ENCODE measurements at regions not wholly inside any gene's neighbourhood (a gene's known extent, or its start where the extent isn't known, plus 50 kb on each side); places are given as distances from the start of the nearest gene placed in this dataset.
"Not testable (repeated sequence)": the region's sequence is repeated elsewhere in the genome, so short reads cannot be mapped to it uniquely, and the experiment has no call there.

- no peak for DNase-seq
Measured at GRCh38 chr18:66271962-66272361, 331.9 kb downstream of the CDH19 start.

GRCh38 chr18:66264130-66264529 is 339.8 kb downstream of the CDH19 start:
- DNase-seq = no peak

GRCh38 chr18:66254121-66254520 is 349.8 kb downstream of the CDH19 start:
- DNase-seq = no peak

GRCh38 chr18:66252703-66253102 is 351.2 kb downstream of the CDH19 start:
- no peak for DNase-seq

- no peak for DNase-seq
Measured at GRCh38 chr18:66235206-66235605, 368.7 kb downstream of the CDH19 start.

- DNase-seq = peak; percentile 3
Measured at GRCh38 chr18:66226782-66227181, 377.1 kb downstream of the CDH19 start.

- not testable (repeated sequence) for DNase-seq
Measured at GRCh38 chr18:66223317-66223716, 380.6 kb downstream of the CDH19 start.

- no peak for DNase-seq
Measured at GRCh38 chr18:66222174-66222573, 381.7 kb downstream of the CDH19 start.

GRCh38 chr18:66219817-66220216 is 384.1 kb downstream of the CDH19 start:
- no peak for DNase-seq

GRCh38 chr18:66211749-66212148 is 392.1 kb downstream of the CDH19 start:
- peak; percentile 76 for DNase-seq

GRCh38 chr18:66210875-66211274 is 393.0 kb downstream of the CDH19 start:
- no peak for DNase-seq

- peak; percentile 75 for DNase-seq
Measured at GRCh38 chr18:66209656-66210055, 394.2 kb downstream of the CDH19 start.

- no peak for DNase-seq
Measured at GRCh38 chr18:66196805-66197204, 407.1 kb downstream of the CDH19 start.

GRCh38 chr18:66193938-66194337 is 410.0 kb downstream of the CDH19 start:
- DNase-seq = no peak

- no peak for DNase-seq
Measured at GRCh38 chr18:66193394-66193793, 410.5 kb downstream of the CDH19 start.

GRCh38 chr18:66168685-66169235 is 417.9 kb downstream of the CDH7 start:
- no peak for DNase-seq

GRCh38 chr18:66167829-66168684 is 417.2 kb downstream of the CDH7 start:
- DNase-seq = no peak

GRCh38 chr18:66160007-66160406 is 409.2 kb downstream of the CDH7 start:
- DNase-seq = no peak

GRCh38 chr18:66159451-66159850 is 408.6 kb downstream of the CDH7 start:
- no peak for DNase-seq

- DNase-seq = no peak
Measured at GRCh38 chr18:66156946-66157687, 406.3 kb downstream of the CDH7 start.

- no peak for DNase-seq
Measured at GRCh38 chr18:66150650-66151049, 399.8 kb downstream of the CDH7 start.

- no peak for DNase-seq
Measured at GRCh38 chr18:66143029-66143428, 392.2 kb downstream of the CDH7 start.

- no peak for DNase-seq
Measured at GRCh38 chr18:66141716-66142115, 390.9 kb downstream of the CDH7 start.

- DNase-seq = no peak
Measured at GRCh38 chr18:66138642-66139041, 387.8 kb downstream of the CDH7 start.
